ENCODE measurements at regions not wholly inside any gene's neighbourhood (a gene's known extent, or its start where the extent isn't known, plus 50 kb on each side); places are given as distances from the start of the nearest gene placed in this dataset.

GRCh38 chr3:111244760-111245159 is 173.1 kb downstream of the NECTIN3 start:
- DNase-seq (ENCODE audit: low spot score) (no peak), FAIRE-seq (no peak)

GRCh38 chr3:111246967-111247760 is 175.5 kb downstream of the NECTIN3 start:
- FAIRE-seq (peak; percentile 80), DNase-seq (ENCODE audit: low spot score) (peak; percentile 77)

- FAIRE-seq, result no peak
Measured at GRCh38 chr3:111248406-111248805, 176.8 kb downstream of the NECTIN3 start.

GRCh38 chr3:111249421-111249820 is 177.8 kb downstream of the NECTIN3 start:
- DNase-seq (ENCODE audit: low spot score) (no peak), FAIRE-seq (no peak)

More at GRCh38 chr3:111248406-111248805, 176.8 kb downstream of the NECTIN3 start:
- no peak for DNase-seq (ENCODE audit: low spot score)

- FAIRE-seq, result no peak
- DNase-seq (ENCODE audit: low spot score), result peak; percentile 13
Measured at GRCh38 chr3:111252779-111253178, 181.2 kb downstream of the NECTIN3 start.

GRCh38 chr3:111253733-111254132 is 182.1 kb downstream of the NECTIN3 start:
- DNase-seq (ENCODE audit: low spot score) (no peak), FAIRE-seq (no peak)

GRCh38 chr3:111260878-111261277 is 189.3 kb downstream of the NECTIN3 start:
- FAIRE-seq (no peak), DNase-seq (ENCODE audit: low spot score) (no peak)

GRCh38 chr3:111269777-111270176 is 198.2 kb downstream of the NECTIN3 start:
- FAIRE-seq (no peak), DNase-seq (ENCODE audit: low spot score) (no peak)

GRCh38 chr3:111277226-111277625 is 205.6 kb downstream of the NECTIN3 start:
- DNase-seq (ENCODE audit: low spot score), result no peak
- FAIRE-seq, result no peak

- no peak for DNase-seq (ENCODE audit: low spot score)
- FAIRE-seq, result no peak
Measured at GRCh38 chr3:111278959-111279358, 207.3 kb downstream of the NECTIN3 start.

GRCh38 chr3:111282024-111282423 is 210.4 kb downstream of the NECTIN3 start:
- FAIRE-seq, result no peak
- no peak for DNase-seq (ENCODE audit: low spot score)

GRCh38 chr3:111283165-111283564 is 211.5 kb downstream of the NECTIN3 start:
- FAIRE-seq (no peak), DNase-seq (ENCODE audit: low spot score) (no peak)

GRCh38 chr3:111284503-111285183 is 213.0 kb downstream of the NECTIN3 start:
- DNase-seq (ENCODE audit: low spot score) (no peak), FAIRE-seq (no peak)

GRCh38 chr3:111285184-111285538 is 213.5 kb downstream of the NECTIN3 start:
- no peak for FAIRE-seq

GRCh38 chr3:111285694-111286093 is 214.1 kb downstream of the NECTIN3 start:
- DNase-seq (ENCODE audit: low spot score), result no peak
- no peak for FAIRE-seq

More at GRCh38 chr3:111285184-111285538, 213.5 kb downstream of the NECTIN3 start:
- no peak for DNase-seq (ENCODE audit: low spot score)

- no peak for FAIRE-seq
- no peak for DNase-seq (ENCODE audit: low spot score)
Measured at GRCh38 chr3:111286746-111287145, 215.1 kb downstream of the NECTIN3 start.

GRCh38 chr3:111292117-111292516 is 220.5 kb downstream of the NECTIN3 start:
- no peak for DNase-seq (ENCODE audit: low spot score)
- FAIRE-seq, result no peak

- DNase-seq (ENCODE audit: low spot score) (no peak), FAIRE-seq (no peak)
Measured at GRCh38 chr3:111299192-111299615, 227.6 kb downstream of the NECTIN3 start.

- DNase-seq (ENCODE audit: low spot score) (no peak), FAIRE-seq (no peak)
Measured at GRCh38 chr3:111301238-111301798, 229.7 kb downstream of the NECTIN3 start.

- no peak for DNase-seq (ENCODE audit: low spot score)
- no peak for FAIRE-seq
Measured at GRCh38 chr3:111302063-111302462, 230.4 kb downstream of the NECTIN3 start.

GRCh38 chr3:111303760-111304159 is 232.1 kb downstream of the NECTIN3 start:
- FAIRE-seq (no peak), DNase-seq (ENCODE audit: low spot score) (no peak)

- no peak for FAIRE-seq
- no peak for DNase-seq (ENCODE audit: low spot score)
Measured at GRCh38 chr3:111307676-111308075, 234.3 kb upstream of the CD96 start.

All from RCC 7860 (cell line).